Stromal cell of bone marrow (primary cell): ENCODE measurements at regions not wholly inside any gene's neighbourhood (a gene's known extent, or its start where the extent isn't known, plus 50 kb on each side); places are given as distances from the start of the nearest gene placed in this dataset.
"Not testable (repeated sequence)": the region's sequence is repeated elsewhere in the genome, so short reads cannot be mapped to it uniquely, and the experiment has no call there.

Experiments used
- DNase-seq: peaks from one replicate; pipeline ENCODE4 v3.0.0-alpha.2; 2012; ENCODE audit warnings: low read depth

- no peak for DNase-seq
Measured at GRCh38 chr16:79977940-79978836, 377.7 kb upstream of the MAF start.

GRCh38 chr16:79973320-79973719, 372.8 kb upstream of the MAF start:
- no peak for DNase-seq

- no peak for DNase-seq
Measured at GRCh38 chr16:79972053-79972704, 371.6 kb upstream of the MAF start.

GRCh38 chr16:79971237-79971572, 370.7 kb upstream of the MAF start:
- DNase-seq: no peak

- no peak for DNase-seq
Measured at GRCh38 chr16:79970551-79971236, 370.2 kb upstream of the MAF start.

GRCh38 chr16:79970087-79970486, 369.6 kb upstream of the MAF start:
- no peak for DNase-seq

- no peak for DNase-seq
Measured at GRCh38 chr16:79969458-79969857, 368.9 kb upstream of the MAF start.

GRCh38 chr16:79966226-79966625, 365.7 kb upstream of the MAF start:
- DNase-seq: no peak

GRCh38 chr16:79965718-79966117, 365.2 kb upstream of the MAF start:
- no peak for DNase-seq

GRCh38 chr16:79964104-79964503, 363.6 kb upstream of the MAF start:
- no peak for DNase-seq

GRCh38 chr16:79962962-79963361, 362.4 kb upstream of the MAF start:
- DNase-seq: no peak

GRCh38 chr16:79959226-79959625, 358.7 kb upstream of the MAF start:
- DNase-seq: no peak

GRCh38 chr16:79954921-79955705, 354.6 kb upstream of the MAF start:
- DNase-seq: no peak

- DNase-seq: no peak
Measured at GRCh38 chr16:79950932-79951719, 350.6 kb upstream of the MAF start.

- DNase-seq: no peak
Measured at GRCh38 chr16:79949417-79949816, 348.9 kb upstream of the MAF start.

- no peak for DNase-seq
Measured at GRCh38 chr16:79947771-79948170, 347.2 kb upstream of the MAF start.

- no peak for DNase-seq
Measured at GRCh38 chr16:79946252-79946651, 345.7 kb upstream of the MAF start.

- peak; percentile 1 for DNase-seq
Measured at GRCh38 chr16:79943736-79944135, 343.2 kb upstream of the MAF start.

- DNase-seq: no peak
Measured at GRCh38 chr16:79938575-79938974, 338.0 kb upstream of the MAF start.

- DNase-seq: not testable (repeated sequence)
Measured at GRCh38 chr16:79937671-79938070, 337.1 kb upstream of the MAF start.

- DNase-seq: no peak
Measured at GRCh38 chr16:79933603-79934002, 333.1 kb upstream of the MAF start.
